ENCODE measurements at regions not wholly inside any gene's neighbourhood (a gene's known extent, or its start where the extent isn't known, plus 50 kb on each side); places are given as distances from the start of the nearest gene placed in this dataset.

DNA sequence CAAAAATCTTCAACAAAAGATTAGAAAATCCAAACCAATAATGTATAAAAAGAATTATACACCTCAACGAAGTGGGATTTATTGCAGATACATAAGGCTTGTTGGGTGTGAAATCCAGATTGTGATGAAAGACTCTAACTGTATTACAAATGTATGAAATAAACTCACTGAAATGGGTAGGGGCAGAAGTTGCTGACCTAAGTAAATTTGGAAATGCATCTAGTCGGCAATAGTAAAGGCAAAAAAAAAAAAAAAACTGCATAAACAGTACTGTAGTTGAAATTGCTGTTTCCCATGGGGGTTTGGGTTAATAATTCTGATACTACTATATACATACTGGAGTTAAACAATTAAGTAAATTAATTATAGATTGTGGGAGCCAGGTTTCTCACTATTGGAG is 130.7 kb upstream of the MAGEB18 start:
- TF ChIP-seq POLR2A (IDR thresholded peaks at IDR 0.05) = no peak
- TF ChIP-seq, protein P1, sequence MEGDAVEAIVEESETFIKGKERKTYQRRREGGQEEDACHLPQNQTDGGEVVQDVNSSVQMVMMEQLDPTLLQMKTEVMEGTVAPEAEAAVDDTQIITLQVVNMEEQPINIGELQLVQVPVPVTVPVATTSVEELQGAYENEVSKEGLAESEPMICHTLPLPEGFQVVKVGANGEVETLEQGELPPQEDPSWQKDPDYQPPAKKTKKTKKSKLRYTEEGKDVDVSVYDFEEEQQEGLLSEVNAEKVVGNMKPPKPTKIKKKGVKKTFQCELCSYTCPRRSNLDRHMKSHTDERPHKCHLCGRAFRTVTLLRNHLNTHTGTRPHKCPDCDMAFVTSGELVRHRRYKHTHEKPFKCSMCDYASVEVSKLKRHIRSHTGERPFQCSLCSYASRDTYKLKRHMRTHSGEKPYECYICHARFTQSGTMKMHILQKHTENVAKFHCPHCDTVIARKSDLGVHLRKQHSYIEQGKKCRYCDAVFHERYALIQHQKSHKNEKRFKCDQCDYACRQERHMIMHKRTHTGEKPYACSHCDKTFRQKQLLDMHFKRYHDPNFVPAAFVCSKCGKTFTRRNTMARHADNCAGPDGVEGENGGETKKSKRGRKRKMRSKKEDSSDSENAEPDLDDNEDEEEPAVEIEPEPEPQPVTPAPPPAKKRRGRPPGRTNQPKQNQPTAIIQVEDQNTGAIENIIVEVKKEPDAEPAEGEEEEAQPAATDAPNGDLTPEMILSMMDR (IDR thresholded peaks at IDR 0.05) = no peak

Measured in testis (tissue), 2 donors.